ENCODE measurements at regions not wholly inside any gene's neighbourhood (a gene's known extent, or its start where the extent isn't known, plus 50 kb on each side); places are given as distances from the start of the nearest gene placed in this dataset.

GRCh38 chr16:73565925-73566324, 518.0 kb upstream of the ZFHX3 start:
- TF ChIP-seq CTCF (IDR thresholded peaks at IDR 0.05), result no peak
- no peak for TF ChIP-seq EP300 (IDR thresholded peaks at IDR 0.05)
- TF ChIP-seq POLR2A (IDR thresholded peaks at IDR 0.05; ENCODE audit: low read depth), result no peak
- no peak for TF ChIP-seq POLR2AphosphoS5 (IDR thresholded peaks at IDR 0.05)
